IMR-90 (cell line): ENCODE measurements at regions not wholly inside any gene's neighbourhood (a gene's known extent, or its start where the extent isn't known, plus 50 kb on each side); places are given as distances from the start of the nearest gene placed in this dataset.

Experiments used
- ATAC-seq: fragments of 200-7000 bp; cut with Tn5 transposase; 2 replicates; pipeline ENCODE4 v1.9.1; 2020; ENCODE audit warnings: low read depth, mild to moderate bottlenecking, moderate library complexity
- BruUV-seq: library from RNA; stranded (reverse); fragments of 400-500 nt; replicated peaks from 2 replicates; lab custom pipeline; 2021; lab: Mats Ljungman, UMichigan
- CTCF ChIA-PET: fragments of 300-600 bp; formaldehyde crosslinking; extraction: SDS; loops from one replicate; lab custom pipeline; 2021; ENCODE audit warnings: antibody characterized with exemption; lab: Yijun Ruan, JAX
- POLR2A ChIA-PET: fragments of 300-600 bp; sonication (Branson Sonifier 250); formaldehyde crosslinking; loops from one replicate; lab custom pipeline; 2022; ENCODE audit warnings: antibody characterized with exemption; ENCODE audit not compliant: unreplicated experiment; lab: Charles Lee
- DNase-seq: peaks from one replicate; pipeline ENCODE4 v3.0.0; 2013
- H2AFZ ChIP-seq: replicated peaks from 2 replicates; pipeline ENCODE3; 2013; ENCODE audit warnings: low read length, mild to moderate bottlenecking; ENCODE audit not compliant: poor library complexity
- H2AK5ac ChIP-seq: 2 replicates; pipeline ENCODE4 v1.6.1; 2013; ENCODE audit warnings: low read depth, low read length, inconsistent platforms
- H2AK9ac ChIP-seq: replicated peaks from 2 replicates; pipeline ENCODE3; 2013; ENCODE audit warnings: mild to moderate bottlenecking, low read depth, low read length, moderate library complexity; ENCODE audit not compliant: poor library complexity
- H2BK120ac ChIP-seq: 2 replicates; pipeline ENCODE4 v1.6.1; 2013; ENCODE audit warnings: low read depth, low read length, inconsistent platforms
- H2BK15ac ChIP-seq: 3 replicates; pipeline ENCODE4 v1.6.1; 2013; ENCODE audit warnings: low read depth, low read length, inconsistent platforms
- H2BK20ac ChIP-seq: 2 replicates; pipeline ENCODE4 v1.6.1; 2013; ENCODE audit warnings: low read depth, mild to moderate bottlenecking, inconsistent platforms, low read length, moderate library complexity
- H2BK5ac ChIP-seq: 2 replicates; pipeline ENCODE4 v1.6.1; 2013; ENCODE audit warnings: mild to moderate bottlenecking, low read depth, low read length, inconsistent platforms; ENCODE audit not compliant: poor library complexity, severe bottlenecking
- H3K14ac ChIP-seq: replicated peaks from 2 replicates; pipeline ENCODE4 v1.6.1; 2013; ENCODE audit warnings: low read depth, low read length, inconsistent platforms
- H3K18ac ChIP-seq: 2 replicates; pipeline ENCODE4 v1.6.1; 2013; ENCODE audit warnings: low read depth, low read length, control low read depth
- H3K23ac ChIP-seq: 2 replicates; pipeline ENCODE4 v1.6.1; 2013; ENCODE audit warnings: low read depth, low read length, inconsistent platforms
- H3K27ac ChIP-seq: 2 replicates; pipeline ENCODE4 v1.5.1; 2013; ENCODE audit warnings: mild to moderate bottlenecking, control low read depth, low read length; ENCODE audit not compliant: insufficient read depth
- H3K27me3 ChIP-seq: 2 replicates; pipeline ENCODE4 v1.6.1; 2013; ENCODE audit warnings: low read length; ENCODE audit not compliant: control insufficient read depth, insufficient read depth
- H3K36me3 ChIP-seq: 2 replicates; pipeline ENCODE4 v1.6.1; 2013; ENCODE audit warnings: low read length, mixed read lengths; ENCODE audit not compliant: control insufficient read depth, insufficient read depth
- H3K4ac ChIP-seq: 2 replicates; pipeline ENCODE4 v1.6.1; 2013; ENCODE audit warnings: low read depth, low read length, inconsistent platforms
- H3K4me1 ChIP-seq: 2 replicates; pipeline ENCODE4 v1.6.1; 2013; ENCODE audit warnings: low read length, mixed read lengths; ENCODE audit not compliant: control insufficient read depth, insufficient read depth
- H3K4me2 ChIP-seq: 2 replicates; pipeline ENCODE4 v1.6.1; 2013; ENCODE audit warnings: low read depth, mild to moderate bottlenecking, control low read depth, low read length, moderate library complexity
- H3K4me3 ChIP-seq: 2 replicates; pipeline ENCODE4 v1.5.1; 2013; ENCODE audit warnings: low read depth, mild to moderate bottlenecking, control low read depth, low read length, moderate library complexity; ENCODE audit not compliant: insufficient read depth
- H3K56ac ChIP-seq: 2 replicates; pipeline ENCODE4 v1.6.1; 2013; ENCODE audit warnings: low read length, inconsistent platforms; ENCODE audit not compliant: insufficient read depth; ENCODE audit errors: extremely low read depth
- H3K79me1 ChIP-seq, 2 experiments: 2 replicates each; pipeline ENCODE4 v1.6.1; 2013; ENCODE audit warnings: low read length in 2 of 2, inconsistent platforms in 1 of 2, low read depth in 1 of 2
- H3K9ac ChIP-seq: 2 replicates; pipeline ENCODE4 v1.6.1; 2013; ENCODE audit warnings: low read depth, low read length, control low read depth
- H3K9me1 ChIP-seq: 2 replicates; pipeline ENCODE4 v1.6.1; 2013; ENCODE audit warnings: low read length, inconsistent platforms; ENCODE audit not compliant: insufficient read depth
- H3K9me3 ChIP-seq: 2 replicates; pipeline ENCODE4 v1.6.1; 2013; ENCODE audit warnings: low read length; ENCODE audit not compliant: control insufficient read depth, insufficient read depth
- H4K20me1 ChIP-seq: 2 replicates; pipeline ENCODE4 v1.6.1; 2013; ENCODE audit warnings: low read length, inconsistent platforms; ENCODE audit not compliant: insufficient read depth
- H4K5ac ChIP-seq: 2 replicates; pipeline ENCODE4 v1.6.1; 2013; ENCODE audit warnings: mild to moderate bottlenecking, low read depth, low read length, control low read depth
- H4K8ac ChIP-seq, 2 experiments: 2 replicates each; pipeline ENCODE4 v1.6.1; 2013; ENCODE audit warnings: low read depth in 2 of 2, low read length in 2 of 2, control low read depth in 1 of 2, inconsistent platforms in 1 of 2
- H4K91ac ChIP-seq: 2 replicates; pipeline ENCODE4 v1.6.1; 2013; ENCODE audit warnings: low read depth, low read length, inconsistent platforms; ENCODE audit not compliant: insufficient read depth
- NFE2L2 ChIP-seq: fragments of 150-350 bp; IDR thresholded peaks from 2 replicates; pipeline ENCODE4 v1.6.1; 2016; ENCODE audit warnings: low read depth, mild to moderate bottlenecking, low read length
- POLR2A ChIP-seq: IDR thresholded peaks from 2 replicates; pipeline ENCODE4 v1.6.1; 2012; ENCODE audit warnings: mild to moderate bottlenecking, low read depth, low read length
- SMC3 ChIP-seq: fragments of 150-350 bp; IDR thresholded peaks from 2 replicates; pipeline ENCODE4 v1.6.1; 2016; ENCODE audit warnings: low read depth, mild to moderate bottlenecking, antibody characterized with exemption, low read length, moderate library complexity
- WGBS, 2 experiments: methylation state at CpG; one replicate each; pipeline versions ENCODE4 v1.1.5 to v1.1.7; 2013; ENCODE audit warnings: missing lambda C conversion rate in 2 of 2; ENCODE audit not compliant: insufficient read length in 1 of 2; ENCODE audit errors: extremely low coverage in 2 of 2; 5-methylcytosine and 5-hydroxymethylcytosine counted together
- dilution Hi-C: fragments of 300-500 bp; cut with HindIII; formaldehyde crosslinking; loops from one replicate; pipeline ENCODE4 v1.14.3; 2018; ENCODE audit warnings: low sequenced_read_pairs; ENCODE audit not compliant: unreplicated experiment
- in situ Hi-C: fragments of 300-500 bp; cut with MboI; formaldehyde crosslinking; loops from 3 replicates; pipeline ENCODE4 v1.14.3; 2019; ENCODE audit warnings: low sequenced_read_pairs, inconsistent platforms, mixed read lengths
- intact Hi-C: fragments of 100-400 bp; cut with micrococcal nuclease; formaldehyde crosslinking; loops from 2 replicates; pipeline ENCODE4 v1.10.0; 2022
- TF ChIP-seq, protein P1 (sequence below): conservative IDR thresholded peaks from 2 replicates; pipeline ENCODE4 v1.5.1; 2012; ENCODE audit warnings: mild to moderate bottlenecking, low read depth, low read length, improper control_type of control experiment
- TF ChIP-seq, protein P2 (sequence below): fragments of 150-350 bp; IDR thresholded peaks from 2 replicates; pipeline ENCODE4 v1.6.1; 2017; ENCODE audit warnings: mild to moderate bottlenecking, antibody characterized with exemption, low read length, low read depth
- TF ChIP-seq, protein P3 (sequence below): fragments of 150-350 bp; IDR thresholded peaks from 2 replicates; pipeline ENCODE4 v1.6.1; 2016; ENCODE audit warnings: low read depth, mild to moderate bottlenecking, low read length, moderate library complexity, borderline replicate concordance

DNA sequence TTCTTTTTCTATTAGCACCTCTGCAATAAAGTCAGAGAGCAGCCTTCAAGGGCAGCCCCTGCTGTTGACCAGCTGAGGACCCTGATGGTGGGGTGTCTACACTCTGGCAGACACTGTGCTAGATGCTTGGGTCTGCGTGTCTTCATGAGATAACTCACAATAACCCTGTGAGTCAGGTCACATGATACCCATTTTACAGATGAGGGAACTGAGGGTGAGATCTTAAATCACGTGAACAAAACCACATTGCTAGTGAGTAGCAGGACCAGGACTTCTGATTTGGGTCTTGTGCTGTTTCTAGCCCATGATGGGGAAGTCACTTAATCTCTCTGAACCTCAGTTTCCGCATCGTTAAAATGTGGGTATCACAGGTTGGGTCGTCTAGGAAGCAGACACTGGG, 118.5 kb upstream of the LIPC start:
- Histone ChIP-seq H3K18ac (no peak overlapping the region), H3K36me3 (no peaks in the 10 kb centered on the region), H4K8ac (no peak overlapping the region), H3K4me3 (no peak overlapping the region), H4K5ac (no peak overlapping the region), H3K27ac (no peak overlapping the region), H3K56ac (no peak overlapping the region), H2BK5ac (no peak overlapping the region), H3K4me2 (no peak overlapping the region), H3K14ac (no peak overlapping the region), H3K9me1 (0 out of 2 replicates have a peak, but pooled peaks cover 3% of the 10 kb centered on the region), H4K91ac (no peak overlapping the region), H2AK5ac (0 out of 2 replicates have a peak overlapping the region, but pooled peaks have one; percentile 12), H2BK120ac (no peak overlapping the region), H2BK20ac (no peak overlapping the region), H3K9ac (no peak overlapping the region), H3K9me3 (no peaks in the 10 kb centered on the region), H3K23ac (no peak overlapping the region), H2AK9ac (peak overlapping the region; percentile 9), H3K27me3 (no peaks in the 10 kb centered on the region), H2BK15ac (no peak overlapping the region), H3K4ac (no peak overlapping the region), H3K4me1 (no peaks in the 10 kb centered on the region; the same call in 1 of the 2 replicates), H4K20me1 (no peaks in the 10 kb centered on the region), H3K79me1 (no peaks in the 10 kb centered on the region), H2AFZ (no peak overlapping the region)
- dilution Hi-C loops (no loop called here), intact Hi-C loops (no loop called here), in situ Hi-C loops (no loop called here)
- ChIA-PET CTCF (interaction anchor here (1.7 kb wide), 1 partner anchor 19 kb away, joined by 4 read pairs; no protein-coding TSS in a partner anchor), POLR2A (no interaction called here)
- DNase-seq (no peak), ATAC-seq (no peak)
- WGBS, 2 experiments, result 90% methylated on average over 2 of the region's 5 CpGs; no CpG with 5 or more reads in 1 of the 2 experiments
- BruUV-seq, result no TSS peak
- TF ChIP-seq, protein P1, sequence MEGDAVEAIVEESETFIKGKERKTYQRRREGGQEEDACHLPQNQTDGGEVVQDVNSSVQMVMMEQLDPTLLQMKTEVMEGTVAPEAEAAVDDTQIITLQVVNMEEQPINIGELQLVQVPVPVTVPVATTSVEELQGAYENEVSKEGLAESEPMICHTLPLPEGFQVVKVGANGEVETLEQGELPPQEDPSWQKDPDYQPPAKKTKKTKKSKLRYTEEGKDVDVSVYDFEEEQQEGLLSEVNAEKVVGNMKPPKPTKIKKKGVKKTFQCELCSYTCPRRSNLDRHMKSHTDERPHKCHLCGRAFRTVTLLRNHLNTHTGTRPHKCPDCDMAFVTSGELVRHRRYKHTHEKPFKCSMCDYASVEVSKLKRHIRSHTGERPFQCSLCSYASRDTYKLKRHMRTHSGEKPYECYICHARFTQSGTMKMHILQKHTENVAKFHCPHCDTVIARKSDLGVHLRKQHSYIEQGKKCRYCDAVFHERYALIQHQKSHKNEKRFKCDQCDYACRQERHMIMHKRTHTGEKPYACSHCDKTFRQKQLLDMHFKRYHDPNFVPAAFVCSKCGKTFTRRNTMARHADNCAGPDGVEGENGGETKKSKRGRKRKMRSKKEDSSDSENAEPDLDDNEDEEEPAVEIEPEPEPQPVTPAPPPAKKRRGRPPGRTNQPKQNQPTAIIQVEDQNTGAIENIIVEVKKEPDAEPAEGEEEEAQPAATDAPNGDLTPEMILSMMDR, result no peak
- TF ChIP-seq NFE2L2 (no peak), POLR2A (no peak), SMC3 (no peak)
- TF ChIP-seq, protein P2, sequence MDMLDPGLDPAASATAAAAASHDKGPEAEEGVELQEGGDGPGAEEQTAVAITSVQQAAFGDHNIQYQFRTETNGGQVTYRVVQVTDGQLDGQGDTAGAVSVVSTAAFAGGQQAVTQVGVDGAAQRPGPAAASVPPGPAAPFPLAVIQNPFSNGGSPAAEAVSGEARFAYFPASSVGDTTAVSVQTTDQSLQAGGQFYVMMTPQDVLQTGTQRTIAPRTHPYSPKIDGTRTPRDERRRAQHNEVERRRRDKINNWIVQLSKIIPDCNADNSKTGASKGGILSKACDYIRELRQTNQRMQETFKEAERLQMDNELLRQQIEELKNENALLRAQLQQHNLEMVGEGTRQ, result no peak
- TF ChIP-seq, protein P3, sequence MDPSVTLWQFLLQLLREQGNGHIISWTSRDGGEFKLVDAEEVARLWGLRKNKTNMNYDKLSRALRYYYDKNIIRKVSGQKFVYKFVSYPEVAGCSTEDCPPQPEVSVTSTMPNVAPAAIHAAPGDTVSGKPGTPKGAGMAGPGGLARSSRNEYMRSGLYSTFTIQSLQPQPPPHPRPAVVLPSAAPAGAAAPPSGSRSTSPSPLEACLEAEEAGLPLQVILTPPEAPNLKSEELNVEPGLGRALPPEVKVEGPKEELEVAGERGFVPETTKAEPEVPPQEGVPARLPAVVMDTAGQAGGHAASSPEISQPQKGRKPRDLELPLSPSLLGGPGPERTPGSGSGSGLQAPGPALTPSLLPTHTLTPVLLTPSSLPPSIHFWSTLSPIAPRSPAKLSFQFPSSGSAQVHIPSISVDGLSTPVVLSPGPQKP, result no peak
